Muscle layer of duodenum (tissue), 2 donors: ENCODE measurements at regions not wholly inside any gene's neighbourhood (a gene's known extent, or its start where the extent isn't known, plus 50 kb on each side); places are given as distances from the start of the nearest gene placed in this dataset.

Source experiments
- H3K27ac ChIP-seq: one replicate; pipeline ENCODE4 v1.7.0; 2013; ENCODE audit warnings: mild to moderate bottlenecking, low read length
- H3K27me3 ChIP-seq: one replicate; pipeline ENCODE4 v1.7.0; 2013; ENCODE audit warnings: low read depth, mild to moderate bottlenecking, control low read depth, low read length
- H3K36me3 ChIP-seq, 2 donors: one replicate each; pipeline ENCODE4 v1.7.0; 2013; ENCODE audit warnings: low read length in 2 of 2, control low read depth in 1 of 2, mild to moderate bottlenecking in 1 of 2; ENCODE audit not compliant: insufficient read depth in 2 of 2, control insufficient read depth in 1 of 2
- H3K4me1 ChIP-seq, 2 donors: one replicate each; pipeline ENCODE4 v1.7.0; 2013; ENCODE audit warnings: low read length in 2 of 2, mild to moderate bottlenecking in 2 of 2, control low read depth in 1 of 2, moderate library complexity in 1 of 2; ENCODE audit not compliant: insufficient read depth in 2 of 2, control insufficient read depth in 1 of 2
- H3K4me3 ChIP-seq, 2 donors: one replicate each; pipeline ENCODE4 v1.7.0; 2013; ENCODE audit warnings: low read length in 2 of 2, low read depth in 1 of 2, mild to moderate bottlenecking in 1 of 2
- H3K9me3 ChIP-seq, 2 donors: one replicate each; pipeline ENCODE4 v1.7.0; 2013; ENCODE audit warnings: low read length in 2 of 2, control low read depth in 1 of 2, mild to moderate bottlenecking in 1 of 2; ENCODE audit not compliant: control insufficient read depth in 1 of 2
- donor health status: healthy.

- Histone ChIP-seq H3K36me3 (no peaks in the 10 kb centered on the region), H3K9me3 (no peaks in the 10 kb centered on the region), H3K27me3 (no peaks in the 10 kb centered on the region), H3K4me1 (no peaks in the 10 kb centered on the region), H3K4me3 (no peak overlapping the region), H3K27ac (no peak overlapping the region)
Observed at GRCh38 chr1:118340928-118341910, 156.2 kb upstream of the SPAG17 start.

GRCh38 chr1:118339400-118340124 is 154.5 kb upstream of the SPAG17 start:
- Histone ChIP-seq H3K27me3 (no peaks in the 10 kb centered on the region), H3K9me3 (no peaks in the 10 kb centered on the region), H3K4me1 (no peaks in the 10 kb centered on the region), H3K4me3 (no peak overlapping the region), H3K27ac (no peak overlapping the region), H3K36me3 (no peaks in the 10 kb centered on the region)

- no peaks in the 10 kb centered on the region for H3K27me3 ChIP-seq
- H3K27ac ChIP-seq = no peak overlapping the region
- no peak overlapping the region for H3K4me3 ChIP-seq
- H3K9me3 ChIP-seq = no peaks in the 10 kb centered on the region
- no peaks in the 10 kb centered on the region for H3K36me3 ChIP-seq
- no peaks in the 10 kb centered on the region for H3K4me1 ChIP-seq
Observed at GRCh38 chr1:118338936-118339335, 153.9 kb upstream of the SPAG17 start.

- Histone ChIP-seq H3K9me3 (no peaks in the 10 kb centered on the region), H3K27me3 (no peaks in the 10 kb centered on the region), H3K4me1 (no peaks in the 10 kb centered on the region), H3K36me3 (no peaks in the 10 kb centered on the region), H3K27ac (no peak overlapping the region), H3K4me3 (no peak overlapping the region)
Observed at GRCh38 chr1:118337346-118337745, 152.3 kb upstream of the SPAG17 start.

GRCh38 chr1:118335331-118335732 is 150.3 kb upstream of the SPAG17 start:
- Histone ChIP-seq H3K9me3 (no peaks in the 10 kb centered on the region), H3K4me1 (no peaks in the 10 kb centered on the region), H3K27ac (no peak overlapping the region), H3K36me3 (no peaks in the 10 kb centered on the region), H3K27me3 (no peaks in the 10 kb centered on the region), H3K4me3 (no peak overlapping the region)

GRCh38 chr1:118334506-118334905 is 149.5 kb upstream of the SPAG17 start:
- Histone ChIP-seq H3K4me1 (no peaks in the 10 kb centered on the region), H3K4me3 (no peak overlapping the region), H3K9me3 (no peaks in the 10 kb centered on the region), H3K36me3 (no peaks in the 10 kb centered on the region), H3K27me3 (no peaks in the 10 kb centered on the region), H3K27ac (no peak overlapping the region)

- Histone ChIP-seq H3K27ac (no peak overlapping the region), H3K9me3 (no peaks in the 10 kb centered on the region), H3K4me3 (no peak overlapping the region), H3K36me3 (no peaks in the 10 kb centered on the region), H3K27me3 (no peaks in the 10 kb centered on the region), H3K4me1 (no peaks in the 10 kb centered on the region)
Observed at GRCh38 chr1:118333601-118334210, 148.7 kb upstream of the SPAG17 start.

- Histone ChIP-seq H3K27ac (no peak overlapping the region), H3K9me3 (no peaks in the 10 kb centered on the region), H3K27me3 (no peaks in the 10 kb centered on the region), H3K4me1 (no peaks in the 10 kb centered on the region), H3K36me3 (no peaks in the 10 kb centered on the region), H3K4me3 (no peak overlapping the region)
Observed at GRCh38 chr1:118326960-118327629, 142.1 kb upstream of the SPAG17 start.

DNA sequence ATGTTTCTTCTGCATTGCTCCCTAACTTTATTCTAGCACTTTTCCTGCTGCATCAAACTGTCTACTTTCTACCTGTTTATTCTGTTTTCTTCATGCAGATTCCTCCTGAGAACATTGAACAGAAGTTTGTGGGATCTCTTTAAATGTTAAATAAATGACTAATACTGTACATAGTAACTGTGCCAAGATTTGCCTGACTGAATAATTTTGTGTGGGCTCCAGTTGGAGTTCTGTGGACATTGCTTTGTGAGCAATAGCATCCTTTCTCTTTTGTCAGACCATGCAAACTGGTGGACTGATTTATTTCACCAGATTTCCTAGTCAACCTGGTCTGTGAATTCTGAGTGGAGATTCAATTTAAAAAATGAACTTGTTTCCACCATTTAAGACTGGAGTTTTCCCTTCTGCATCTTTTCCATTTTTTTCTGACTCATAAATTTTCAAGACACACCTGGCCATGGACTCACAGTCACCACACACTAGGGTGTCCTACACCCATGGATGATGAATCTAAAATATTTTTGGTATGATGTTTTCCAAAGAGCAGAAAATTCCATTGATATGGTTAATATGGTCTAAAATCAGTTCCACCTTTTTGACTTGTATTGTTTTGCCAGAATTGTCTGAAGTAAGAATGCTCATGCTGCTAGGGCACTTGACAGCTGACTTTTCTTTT is 140.7 kb upstream of the SPAG17 start:
- Histone ChIP-seq H3K4me1 (no peaks in the 10 kb centered on the region), H3K36me3 (no peaks in the 10 kb centered on the region), H3K9me3 (no peaks in the 10 kb centered on the region), H3K27me3 (no peaks in the 10 kb centered on the region), H3K27ac (no peak overlapping the region), H3K4me3 (no peak overlapping the region)

- Histone ChIP-seq H3K27me3 (no peaks in the 10 kb centered on the region), H3K4me3 (no peak overlapping the region), H3K4me1 (no peaks in the 10 kb centered on the region), H3K36me3 (no peaks in the 10 kb centered on the region), H3K27ac (no peak overlapping the region), H3K9me3 (no peaks in the 10 kb centered on the region)
Observed at GRCh38 chr1:118323246-118323645, 138.2 kb upstream of the SPAG17 start.
